H9 (cell line): ENCODE measurements at regions not wholly inside any gene's neighbourhood (a gene's known extent, or its start where the extent isn't known, plus 50 kb on each side); places are given as distances from the start of the nearest gene placed in this dataset.

Source experiments
- DNase-seq: peaks from one replicate; pipeline ENCODE4 v3.0.0-alpha.2; 2017
- H2AFZ ChIP-seq: one replicate; pipeline ENCODE4 v1.6.1; 2013; ENCODE audit warnings: mild to moderate bottlenecking, low read length, control low read depth, moderate library complexity
- H2AK5ac ChIP-seq: 2 replicates; pipeline ENCODE4 v1.6.1; 2013; ENCODE audit warnings: low read length, control low read depth, mixed read lengths; ENCODE audit not compliant: insufficient read length
- H2BK120ac ChIP-seq: one replicate; pipeline ENCODE4 v1.6.1; 2013; ENCODE audit warnings: low read depth, mild to moderate bottlenecking, low read length, control low read depth, inconsistent platforms; ENCODE audit not compliant: poor library complexity, severe bottlenecking
- H2BK12ac ChIP-seq: 2 replicates; pipeline ENCODE4 v1.6.1; 2013; ENCODE audit warnings: low read length, control low read depth, mixed read lengths, low read depth; ENCODE audit not compliant: insufficient read length
- H2BK15ac ChIP-seq: 2 replicates; pipeline ENCODE4 v1.6.1; 2013; ENCODE audit warnings: low read depth, low read length, control low read depth
- H2BK20ac ChIP-seq: one replicate; pipeline ENCODE4 v1.6.1; 2013; ENCODE audit warnings: low read depth, mild to moderate bottlenecking, low read length, control low read depth, inconsistent platforms; ENCODE audit not compliant: poor library complexity, severe bottlenecking
- H2BK5ac ChIP-seq: 2 replicates; pipeline ENCODE4 v1.6.1; 2013; ENCODE audit warnings: low read length, control low read depth, mixed read lengths; ENCODE audit not compliant: insufficient read length
- H3K14ac ChIP-seq: 2 replicates; pipeline ENCODE4 v1.6.1; 2013; ENCODE audit warnings: low read length, control low read depth; ENCODE audit not compliant: insufficient read depth
- H3K18ac ChIP-seq: 2 replicates; pipeline ENCODE4 v1.6.1; 2013; ENCODE audit warnings: low read depth, mild to moderate bottlenecking, mixed read lengths, low read length, control low read depth; ENCODE audit not compliant: insufficient read length
- H3K23ac ChIP-seq: 2 replicates; pipeline ENCODE4 v1.6.1; 2013; ENCODE audit warnings: low read length, control low read depth, mixed read lengths, low read depth; ENCODE audit not compliant: insufficient read length
- H3K23me2 ChIP-seq: 2 replicates; pipeline ENCODE4 v1.6.1; 2013; ENCODE audit warnings: low read depth, mild to moderate bottlenecking, mixed read lengths, low read length, control low read depth; ENCODE audit not compliant: insufficient read length, poor library complexity, severe bottlenecking
- H3K27ac ChIP-seq: 2 replicates; pipeline ENCODE4 v1.5.1; 2013; ENCODE audit warnings: low read length, control low read depth, mixed read lengths, low read depth; ENCODE audit not compliant: insufficient read length
- H3K27me3 ChIP-seq: 2 replicates; pipeline ENCODE4 v1.6.1; 2013; ENCODE audit warnings: low read length, control low read depth, inconsistent platforms; ENCODE audit not compliant: insufficient read depth
- H3K4ac ChIP-seq: 2 replicates; pipeline ENCODE4 v1.6.1; 2013; ENCODE audit warnings: low read depth, mild to moderate bottlenecking, control low read depth, inconsistent platforms, low read length, moderate library complexity
- H3K4me1 ChIP-seq: 2 replicates; pipeline ENCODE4 v1.6.1; 2013; ENCODE audit warnings: low read length, control low read depth, inconsistent platforms; ENCODE audit not compliant: insufficient read depth
- H3K4me2 ChIP-seq: 2 replicates; pipeline ENCODE4 v1.6.1; 2013; ENCODE audit warnings: low read length, control low read depth, mixed read lengths; ENCODE audit not compliant: insufficient read length, insufficient read depth
- H3K56ac ChIP-seq: 2 replicates; pipeline ENCODE4 v1.6.1; 2013; ENCODE audit warnings: low read depth, mild to moderate bottlenecking, mixed read lengths, low read length, control low read depth; ENCODE audit not compliant: insufficient read length
- H3K79me1 ChIP-seq: 2 replicates; pipeline ENCODE4 v1.6.1; 2013; ENCODE audit warnings: low read depth, mild to moderate bottlenecking, moderate library complexity, low read length, control low read depth, inconsistent platforms; ENCODE audit not compliant: insufficient read depth, poor library complexity, severe bottlenecking
- H3K79me2 ChIP-seq: 2 replicates; pipeline ENCODE4 v1.6.1; 2013; ENCODE audit warnings: low read length, control low read depth, inconsistent platforms; ENCODE audit not compliant: insufficient read depth
- H3K9ac ChIP-seq: 2 replicates; pipeline ENCODE4 v1.6.1; 2013; ENCODE audit warnings: low read length, control low read depth, mixed read lengths; ENCODE audit not compliant: insufficient read length; ENCODE audit errors: extremely low read depth
- H3K9me3 ChIP-seq: one replicate; pipeline ENCODE4 v1.6.1; 2013; ENCODE audit warnings: low read depth, low read length, inconsistent platforms; ENCODE audit not compliant: control insufficient read depth
- H3T11ph ChIP-seq: one replicate; pipeline ENCODE4 v1.6.1; 2013; ENCODE audit warnings: mild to moderate bottlenecking, low read length, control low read depth, inconsistent platforms
- H4K20me1 ChIP-seq: one replicate; pipeline ENCODE4 v1.6.1; 2013; ENCODE audit not compliant: control insufficient read depth, insufficient read length, insufficient read depth
- H4K5ac ChIP-seq: 2 replicates; pipeline ENCODE4 v1.6.1; 2013; ENCODE audit warnings: low read depth, mild to moderate bottlenecking, mixed read lengths, low read length, control low read depth; ENCODE audit not compliant: insufficient read length
- H4K8ac ChIP-seq: replicated peaks from 2 replicates; pipeline ENCODE4 v1.6.1; 2013; ENCODE audit warnings: low read length, control low read depth, mixed read lengths, low read depth; ENCODE audit not compliant: insufficient read length
- H4K91ac ChIP-seq: 2 replicates; pipeline ENCODE4 v1.6.1; 2013; ENCODE audit warnings: low read depth, mild to moderate bottlenecking, moderate library complexity, mixed read lengths, low read length, control low read depth; ENCODE audit not compliant: insufficient read length
- H3K27ac Mint-ChIP-seq, 3 experiments: 2 replicates in 2 of 3; 3 replicates in 1 of 3; pipeline ENCODE4 v1.8.0; 2020 to 2021; ENCODE audit warnings: mixed read lengths in 3 of 3, mild to moderate bottlenecking in 1 of 3, moderate library complexity in 1 of 3
- H3K27me3 Mint-ChIP-seq: 2 replicates; pipeline ENCODE4 v1.8.0; 2021; ENCODE audit warnings: low read depth, mild to moderate bottlenecking, moderate library complexity, mixed read lengths
- H3K36me3 Mint-ChIP-seq, 3 experiments: 2 replicates in 2 of 3; 3 replicates in 1 of 3; pipeline ENCODE4 v1.8.0; 2020 to 2021; ENCODE audit warnings: low read depth in 3 of 3, mixed read lengths in 3 of 3; ENCODE audit not compliant: insufficient read depth in 1 of 3
- H3K4me1 Mint-ChIP-seq, 2 experiments: 2 replicates each; pipeline ENCODE4 v1.8.0; 2020; ENCODE audit warnings: mixed read lengths in 2 of 2
- H3K4me3 Mint-ChIP-seq, 2 experiments: 2 replicates in 1 of 2; 3 replicates in 1 of 2; pipeline ENCODE4 v1.8.0; 2020 to 2021; ENCODE audit warnings: mild to moderate bottlenecking in 2 of 2, mixed read lengths in 2 of 2, moderate library complexity in 1 of 2
- H3K9me3 Mint-ChIP-seq, 2 experiments: 2 replicates in 1 of 2; 3 replicates in 1 of 2; pipeline ENCODE4 v1.8.0; 2020; ENCODE audit warnings: mild to moderate bottlenecking in 2 of 2, mixed read lengths in 2 of 2, moderate library complexity in 1 of 2
- CTCF ChIP-seq: fragments of 200-600 bp; sonication (generic); conservative IDR thresholded peaks from 3 replicates; pipeline ENCODE4 v1.8.0; 2021; ENCODE audit warnings: antibody characterized with exemption, mild to moderate bottlenecking

GRCh38 chr4:121574618-121575017 lies 122.2 kb downstream of the ANXA5 start:
- no peak overlapping the region for H3K4me3 Mint-ChIP-seq
- peaks cover 1% of the 10 kb centered on the region; the same call in 1 of the 2 replicates for H3K27me3 Mint-ChIP-seq
- Histone ChIP-seq H3K56ac (no peak overlapping the region), H3K4me2 (no peak overlapping the region), H3K79me1 (no peaks in the 10 kb centered on the region), H3K79me2 (no peaks in the 10 kb centered on the region), H4K20me1 (no peaks in the 10 kb centered on the region), H3K4me1 (no peaks in the 10 kb centered on the region), H2BK12ac (no peak overlapping the region), H3K9me3 (no peaks in the 10 kb centered on the region), H3K14ac (no peak overlapping the region), H2BK15ac (no peak overlapping the region), H3K18ac (no peak overlapping the region), H2BK20ac (no peak overlapping the region), H2AFZ (no peak overlapping the region), H3T11ph (no peak overlapping the region), H4K5ac (no peak overlapping the region), H2AK5ac (no peak overlapping the region), H2BK120ac (no peak overlapping the region), H3K9ac (no peak overlapping the region), H3K23me2 (no peaks in the 10 kb centered on the region), H3K23ac (no peak overlapping the region), H4K91ac (no peak overlapping the region), H2BK5ac (no peak overlapping the region), H3K4ac (no peak overlapping the region), H4K8ac (no peak overlapping the region), H3K27ac (no peak overlapping the region), H3K27me3 (no peaks in the 10 kb centered on the region)
- peaks cover 8 to 9% of the 10 kb centered on the region in 2 experiments for H3K4me1 Mint-ChIP-seq
- no peaks in the 10 kb centered on the region for H3K36me3 Mint-ChIP-seq
- H3K9me3 Mint-ChIP-seq = peaks cover 0 to 2% of the 10 kb centered on the region in 2 experiments; a peak in 2 of 5 replicates
- no peak overlapping the region for H3K27ac Mint-ChIP-seq
- DNase-seq = no peak
- no peak for TF ChIP-seq CTCF
